HFFc6 (cell line): ENCODE measurements at regions not wholly inside any gene's neighbourhood (a gene's known extent, or its start where the extent isn't known, plus 50 kb on each side); places are given as distances from the start of the nearest gene placed in this dataset.
"Not testable (repeated sequence)": the region's sequence is repeated elsewhere in the genome, so short reads cannot be mapped to it uniquely, and the experiment has no call there.

ENCODE experiments used
- DNase-seq: peaks from one replicate; pipeline ENCODE4 v3.0.0-alpha.2; 2018
- H3K27ac Mint-ChIP-seq: 2 replicates; pipeline ENCODE4 v1.8.0; 2020; ENCODE audit warnings: mild to moderate bottlenecking, mixed read lengths
- H3K27me3 Mint-ChIP-seq: 2 replicates; pipeline ENCODE4 v1.8.0; 2021; ENCODE audit warnings: mild to moderate bottlenecking, moderate library complexity, mixed read lengths; ENCODE audit not compliant: insufficient read depth
- H3K36me3 Mint-ChIP-seq: 2 replicates; pipeline ENCODE4 v1.8.0; 2021; ENCODE audit warnings: low read depth, mixed read lengths
- H3K4me1 Mint-ChIP-seq: 2 replicates; pipeline ENCODE4 v1.8.0; 2020; ENCODE audit warnings: low read depth, mixed read lengths
- H3K4me3 Mint-ChIP-seq: 2 replicates; pipeline ENCODE4 v1.8.0; 2020; ENCODE audit warnings: mild to moderate bottlenecking, moderate library complexity, mixed read lengths
- H3K9me3 Mint-ChIP-seq: 2 replicates; pipeline ENCODE4 v1.8.0; 2020; ENCODE audit warnings: mild to moderate bottlenecking, mixed read lengths

DNA sequence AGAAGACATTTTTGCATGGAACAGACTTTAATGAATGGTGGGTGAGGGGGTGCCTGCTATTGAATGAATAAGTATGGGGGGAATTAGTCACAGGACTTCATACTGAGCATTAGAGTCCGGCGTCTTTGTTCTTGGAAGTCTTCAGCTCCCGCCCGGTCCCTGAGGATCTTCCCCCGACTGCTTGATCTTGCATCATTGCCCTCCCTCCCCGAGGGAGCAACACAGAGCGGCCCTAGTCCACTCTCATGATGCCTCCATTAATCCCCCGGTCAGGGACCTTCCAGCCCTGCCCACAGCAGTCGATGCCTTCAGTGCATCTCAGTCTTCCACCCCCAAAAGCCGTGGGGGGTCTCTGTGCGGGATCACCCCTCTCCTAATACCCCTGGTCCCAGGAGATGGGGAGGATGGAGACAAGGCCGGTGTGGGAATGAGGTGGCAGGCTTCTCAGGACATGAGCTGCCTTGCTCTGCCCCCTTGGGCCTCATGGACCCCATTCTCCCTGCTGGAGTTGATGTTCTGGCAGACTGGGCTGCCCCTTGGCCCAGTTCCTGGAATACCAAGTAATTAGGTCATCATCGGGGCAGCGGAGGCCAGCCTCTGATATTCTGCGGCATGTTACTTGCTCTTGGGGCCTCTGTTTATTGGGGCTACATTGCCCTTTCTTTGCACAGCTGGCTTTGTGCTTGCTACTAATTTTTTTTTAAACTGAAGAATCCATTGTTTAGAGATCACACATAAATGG is 110.5 kb upstream of the PLGLB2 start:
- not testable (repeated sequence) for H3K9me3 Mint-ChIP-seq, H3K36me3 Mint-ChIP-seq, H3K4me3 Mint-ChIP-seq, H3K27ac Mint-ChIP-seq, H3K27me3 Mint-ChIP-seq, DNase-seq
- H3K4me1 Mint-ChIP-seq: peaks cover 11% of the 10 kb centered on the region; the same call in 1 of the 2 replicates

GRCh38 chr2:87638114-87638807 is 109.6 kb upstream of the PLGLB2 start:
- not testable (repeated sequence) for H3K4me3 Mint-ChIP-seq, H3K36me3 Mint-ChIP-seq, H3K27me3 Mint-ChIP-seq, DNase-seq, H3K9me3 Mint-ChIP-seq, H3K27ac Mint-ChIP-seq
- peaks cover 11% of the 10 kb centered on the region; the same call in 1 of the 2 replicates for H3K4me1 Mint-ChIP-seq

GRCh38 chr2:87638872-87639271 is 109.0 kb upstream of the PLGLB2 start:
- H3K9me3 Mint-ChIP-seq, H3K36me3 Mint-ChIP-seq, H3K27me3 Mint-ChIP-seq, DNase-seq, H3K27ac Mint-ChIP-seq, H3K4me3 Mint-ChIP-seq: not testable (repeated sequence)
- H3K4me1 Mint-ChIP-seq: peaks cover 11% of the 10 kb centered on the region; the same call in 1 of the 2 replicates

GRCh38 chr2:87639801-87640440 is 108.0 kb upstream of the PLGLB2 start:
- H3K9me3 Mint-ChIP-seq, H3K27ac Mint-ChIP-seq, H3K4me3 Mint-ChIP-seq, DNase-seq, H3K27me3 Mint-ChIP-seq, H3K36me3 Mint-ChIP-seq: not testable (repeated sequence)
- H3K4me1 Mint-ChIP-seq: peaks cover 11% of the 10 kb centered on the region; the same call in 1 of the 2 replicates

DNA sequence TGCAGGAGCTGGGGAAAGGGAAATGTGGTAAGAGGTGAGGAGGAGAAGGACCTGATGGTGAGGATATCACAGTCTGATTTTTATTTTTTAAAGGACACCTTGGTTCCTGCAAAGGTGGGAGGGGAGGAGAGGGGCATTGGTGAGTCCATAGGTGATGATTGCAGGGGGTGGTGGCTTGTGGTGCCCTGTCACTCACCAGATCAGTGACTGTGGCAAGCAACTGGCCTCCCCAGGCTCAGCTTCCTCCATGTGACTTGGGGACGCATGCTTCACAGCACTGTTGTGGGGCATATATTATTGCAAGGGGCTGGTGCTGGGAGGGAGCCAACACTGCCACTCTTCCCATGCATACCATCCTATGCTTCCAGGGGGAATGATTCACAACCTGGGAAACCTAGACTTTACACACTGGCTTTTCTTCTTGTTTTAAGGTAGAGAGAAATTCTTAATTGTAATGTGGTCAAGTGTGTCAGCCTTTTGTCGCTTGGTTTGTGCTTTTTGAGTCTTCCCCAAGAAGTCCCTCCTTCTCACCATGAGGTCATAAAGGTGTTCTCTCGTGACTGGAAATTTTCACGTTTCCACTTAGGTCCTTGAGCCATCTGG is 106.8 kb upstream of the PLGLB2 start:
- DNase-seq, H3K27me3 Mint-ChIP-seq, H3K27ac Mint-ChIP-seq, H3K9me3 Mint-ChIP-seq, H3K36me3 Mint-ChIP-seq, H3K4me3 Mint-ChIP-seq: not testable (repeated sequence)
- peaks cover 11% of the 10 kb centered on the region; the same call in 1 of the 2 replicates for H3K4me1 Mint-ChIP-seq

DNA sequence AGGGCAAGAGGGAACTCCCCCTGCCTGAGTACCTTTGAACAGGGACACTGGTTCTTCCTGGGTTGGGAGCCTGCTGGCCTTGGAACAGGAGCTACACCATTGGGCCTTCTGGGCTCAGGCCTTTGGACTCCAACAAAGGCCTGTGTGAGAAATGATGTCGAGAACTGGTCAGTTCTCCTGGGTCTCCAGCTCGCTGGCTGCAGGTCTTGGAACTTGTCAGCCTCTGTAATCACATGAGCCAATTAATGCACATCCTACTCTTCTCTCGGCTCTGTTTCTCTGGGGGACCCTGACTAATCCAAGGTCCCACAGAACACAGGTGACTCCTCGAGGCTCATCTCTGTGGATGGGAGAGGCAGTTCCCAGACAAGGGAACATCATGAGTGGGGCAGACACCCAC is 104.7 kb upstream of the PLGLB2 start:
- not testable (repeated sequence) for H3K9me3 Mint-ChIP-seq, H3K36me3 Mint-ChIP-seq, H3K27ac Mint-ChIP-seq, H3K4me1 Mint-ChIP-seq, H3K27me3 Mint-ChIP-seq, H3K4me3 Mint-ChIP-seq, DNase-seq

DNA sequence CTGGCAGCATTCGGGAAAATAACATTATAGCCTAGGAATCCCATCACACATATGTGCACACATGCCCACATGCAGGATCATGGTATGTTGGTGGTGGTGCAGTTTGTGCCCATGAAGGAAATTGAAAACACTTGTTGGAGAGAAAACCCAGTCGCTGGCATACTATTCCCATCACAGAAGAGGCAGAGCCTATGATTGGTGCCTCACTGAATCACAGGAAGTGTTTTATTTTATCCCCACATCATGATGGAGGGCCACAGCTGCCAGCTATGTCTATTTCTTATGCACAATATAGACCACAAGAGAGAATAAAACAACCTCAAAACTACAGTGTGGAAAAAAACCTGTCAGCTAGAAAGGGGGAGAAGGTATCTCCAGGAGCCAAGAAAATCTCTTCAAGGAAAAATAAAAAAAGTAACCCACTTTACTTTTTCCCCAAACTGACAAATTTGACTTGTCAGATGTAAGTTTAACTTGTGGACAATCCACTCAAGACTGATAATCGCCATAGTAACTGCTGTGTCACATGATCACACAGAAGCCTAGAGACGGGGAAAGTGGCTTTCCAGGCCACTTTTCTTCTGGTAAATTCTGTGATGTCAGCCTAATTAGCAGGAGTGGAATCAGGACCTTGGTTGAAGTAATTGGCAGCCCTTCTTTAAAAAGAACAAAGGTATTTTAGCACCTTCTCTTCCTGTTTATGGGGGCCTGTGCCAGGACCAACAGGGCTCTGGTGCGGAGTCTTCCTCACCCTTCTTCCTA is 100.0 kb upstream of the PLGLB2 start:
- not testable (repeated sequence) for H3K4me3 Mint-ChIP-seq, H3K4me1 Mint-ChIP-seq, H3K27ac Mint-ChIP-seq, H3K36me3 Mint-ChIP-seq, H3K9me3 Mint-ChIP-seq, H3K27me3 Mint-ChIP-seq, DNase-seq

GRCh38 chr2:87648815-87649214 is 99.1 kb upstream of the PLGLB2 start:
- not testable (repeated sequence) for H3K27me3 Mint-ChIP-seq, H3K27ac Mint-ChIP-seq, H3K4me1 Mint-ChIP-seq, DNase-seq, H3K4me3 Mint-ChIP-seq, H3K9me3 Mint-ChIP-seq, H3K36me3 Mint-ChIP-seq

GRCh38 chr2:87649871-87650270 is 98.0 kb upstream of the PLGLB2 start:
- H3K4me1 Mint-ChIP-seq, H3K27me3 Mint-ChIP-seq, DNase-seq, H3K9me3 Mint-ChIP-seq, H3K4me3 Mint-ChIP-seq, H3K36me3 Mint-ChIP-seq, H3K27ac Mint-ChIP-seq: not testable (repeated sequence)

DNA sequence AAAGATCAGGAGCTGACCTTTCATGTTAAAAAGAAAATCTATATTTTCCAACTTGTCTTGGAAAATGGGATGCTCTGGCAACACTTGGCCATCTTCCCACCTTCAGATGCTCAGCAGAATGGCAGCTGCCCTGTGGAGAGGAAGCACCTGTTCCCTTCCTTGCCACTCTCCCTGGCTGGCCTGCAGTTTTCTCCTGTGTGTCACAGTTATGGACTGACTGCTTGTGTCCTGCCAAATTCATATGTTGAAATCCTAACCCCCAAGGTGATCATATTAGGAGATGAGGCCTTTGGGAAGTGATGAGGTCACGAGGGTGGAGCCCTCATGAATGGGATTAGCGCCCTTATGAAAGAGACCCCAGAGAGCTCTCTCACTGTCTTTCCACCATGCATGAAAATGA is 97.0 kb upstream of the PLGLB2 start:
- not testable (repeated sequence) for H3K27ac Mint-ChIP-seq, H3K4me3 Mint-ChIP-seq, H3K9me3 Mint-ChIP-seq, H3K36me3 Mint-ChIP-seq, DNase-seq, H3K4me1 Mint-ChIP-seq, H3K27me3 Mint-ChIP-seq

DNA sequence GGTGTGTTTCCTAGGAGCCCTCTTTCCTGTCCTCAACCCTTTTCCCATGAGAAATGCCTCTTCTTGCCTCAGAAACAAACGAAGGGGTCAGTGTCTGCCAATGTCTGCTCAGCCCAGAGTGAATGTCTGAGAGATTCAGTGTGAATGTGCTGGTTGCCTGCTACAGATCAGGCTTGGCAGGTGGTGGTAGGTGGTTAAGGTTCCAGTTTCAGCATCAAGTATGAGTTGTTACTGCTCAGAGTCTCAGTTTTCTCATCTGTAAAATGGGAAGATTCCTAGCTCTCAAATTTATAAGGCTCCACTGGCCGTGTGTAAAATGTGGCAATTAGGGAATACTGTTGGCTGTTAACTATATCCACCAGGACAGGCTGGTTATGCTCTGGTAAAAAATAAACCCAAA is 96.3 kb upstream of the PLGLB2 start:
- H3K4me3 Mint-ChIP-seq, H3K27me3 Mint-ChIP-seq, H3K36me3 Mint-ChIP-seq, DNase-seq, H3K27ac Mint-ChIP-seq, H3K4me1 Mint-ChIP-seq, H3K9me3 Mint-ChIP-seq: not testable (repeated sequence)

GRCh38 chr2:87653373-87653772 is 94.5 kb upstream of the PLGLB2 start:
- H3K27me3 Mint-ChIP-seq, H3K9me3 Mint-ChIP-seq, H3K4me3 Mint-ChIP-seq, H3K36me3 Mint-ChIP-seq, H3K4me1 Mint-ChIP-seq, H3K27ac Mint-ChIP-seq, DNase-seq: not testable (repeated sequence)

DNA sequence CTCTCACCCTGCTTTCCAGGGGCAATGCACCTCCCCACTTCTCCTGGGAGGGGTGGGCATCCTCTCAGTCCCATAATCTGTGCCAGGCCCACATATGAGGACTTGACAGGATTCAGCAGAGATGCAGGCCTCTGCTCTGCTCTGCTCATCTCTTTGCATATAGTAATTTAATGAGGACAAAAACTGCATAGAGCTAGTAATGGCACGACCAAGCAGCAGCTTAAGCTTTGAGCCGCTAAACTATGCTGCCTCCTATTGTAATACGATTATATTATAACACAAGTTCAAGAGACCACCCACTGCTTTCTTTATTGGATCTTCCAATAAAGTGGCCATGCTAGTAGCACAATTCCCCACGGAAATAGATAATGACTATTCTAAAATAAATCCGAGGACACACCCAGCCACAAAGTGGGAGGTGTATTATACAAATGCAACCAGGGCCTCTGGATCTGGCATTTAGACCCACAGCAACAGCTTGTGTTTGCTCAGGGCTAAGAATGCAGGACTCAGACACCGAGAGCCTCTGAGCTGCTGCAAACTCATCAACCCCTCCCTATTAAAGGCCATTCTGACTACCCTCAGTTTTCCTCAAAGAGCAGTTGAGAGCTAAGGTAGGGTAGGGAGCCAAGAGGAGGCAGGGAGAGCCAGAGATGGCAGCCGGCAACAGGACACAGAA is 93.6 kb upstream of the PLGLB2 start:
- H3K27ac Mint-ChIP-seq, H3K27me3 Mint-ChIP-seq, H3K4me1 Mint-ChIP-seq, H3K9me3 Mint-ChIP-seq, H3K36me3 Mint-ChIP-seq, H3K4me3 Mint-ChIP-seq, DNase-seq: not testable (repeated sequence)
